Choroid plexus epithelial cell (primary cell): ENCODE measurements at regions not wholly inside any gene's neighbourhood (a gene's known extent, or its start where the extent isn't known, plus 50 kb on each side); places are given as distances from the start of the nearest gene placed in this dataset.

Experiments used
- DNase-seq: peaks from one replicate; pipeline ENCODE4 v3.0.0-alpha.2; 2010; ENCODE audit warnings: low read depth
- H3K4me3 ChIP-seq: 2 replicates; pipeline ENCODE4 v1.5.1; 2011; ENCODE audit warnings: low read depth, mild to moderate bottlenecking, control low read depth, low read length, moderate library complexity
- CTCF ChIP-seq: conservative IDR thresholded peaks from 2 replicates; pipeline ENCODE4 v1.5.1; 2011; ENCODE audit warnings: low read depth, mild to moderate bottlenecking, control low read depth, inconsistent platforms, low read length, moderate library complexity

DNA sequence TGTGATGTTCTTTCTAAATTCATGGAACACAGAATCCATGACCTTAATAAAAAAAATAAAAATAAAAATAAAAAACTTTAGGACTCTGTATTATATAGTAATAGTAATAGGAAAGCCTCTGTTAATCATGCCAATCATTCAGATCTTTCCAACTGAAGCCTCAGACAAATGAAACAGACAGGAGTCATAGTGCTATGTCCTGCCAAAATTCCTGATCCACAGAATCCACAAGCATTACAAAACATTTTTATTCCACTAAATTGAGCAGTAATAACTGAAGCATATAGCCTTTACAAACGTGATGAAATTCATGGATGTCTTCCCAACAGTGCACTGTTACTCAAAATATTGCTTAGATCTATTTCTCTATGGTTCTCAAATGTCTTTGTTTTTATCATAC, 820.6 kb upstream of the PCDH9 start:
- DNase-seq, result no peak
- no peak overlapping the region for H3K4me3 ChIP-seq
- no peak for TF ChIP-seq CTCF

DNA sequence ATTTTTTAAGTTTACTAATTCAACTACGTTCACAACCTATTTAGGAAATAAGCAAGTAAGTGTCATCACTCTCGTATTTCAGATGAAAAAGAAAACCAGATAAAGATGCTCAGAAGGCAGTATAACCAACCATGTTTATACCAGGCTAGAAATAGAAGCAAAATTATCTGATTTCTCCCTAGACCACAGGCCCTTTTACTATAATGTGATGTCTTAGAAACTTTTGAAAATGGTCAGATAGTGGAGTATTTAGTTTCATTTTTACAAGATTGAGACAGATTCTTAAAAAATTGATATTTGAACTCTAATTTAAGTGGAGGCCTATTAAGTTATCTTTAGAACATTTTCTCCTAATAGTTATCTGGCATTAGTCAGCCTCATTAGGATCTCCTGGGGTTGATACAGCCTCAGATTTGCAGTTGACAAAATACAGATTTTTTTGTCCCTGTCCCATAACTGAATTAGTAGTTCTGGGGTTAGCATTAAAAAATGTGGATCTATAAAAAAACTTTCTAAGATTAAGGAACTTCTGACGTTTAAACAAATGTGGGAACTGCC, 818.7 kb upstream of the PCDH9 start:
- TF ChIP-seq CTCF, result no peak
- DNase-seq, result no peak
- H3K4me3 ChIP-seq, result no peak overlapping the region

DNA sequence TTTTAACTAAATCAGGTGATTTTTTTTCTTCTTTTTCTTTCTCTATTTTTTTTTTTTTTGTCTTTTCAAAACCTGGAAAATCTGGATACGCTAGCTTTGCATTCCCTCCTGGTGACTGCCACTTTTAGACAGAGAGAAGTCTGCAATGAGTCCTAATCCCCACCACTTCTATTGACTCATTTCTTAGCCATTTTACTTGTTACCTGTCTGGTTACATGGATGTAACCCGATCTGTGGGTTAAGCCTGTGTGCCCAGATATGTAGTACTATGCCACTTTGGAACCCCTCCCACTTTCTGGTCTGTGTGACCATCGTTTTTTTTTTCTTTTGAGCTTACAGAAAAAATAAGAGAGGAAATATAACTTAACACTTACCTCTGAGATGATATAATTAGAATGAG, 817.8 kb upstream of the PCDH9 start:
- no peak overlapping the region for H3K4me3 ChIP-seq
- no peak for TF ChIP-seq CTCF
- DNase-seq, result no peak

GRCh38 chr13:68046903-68047302, 816.8 kb upstream of the PCDH9 start:
- no peak for TF ChIP-seq CTCF
- DNase-seq, result peak; percentile 35

DNA sequence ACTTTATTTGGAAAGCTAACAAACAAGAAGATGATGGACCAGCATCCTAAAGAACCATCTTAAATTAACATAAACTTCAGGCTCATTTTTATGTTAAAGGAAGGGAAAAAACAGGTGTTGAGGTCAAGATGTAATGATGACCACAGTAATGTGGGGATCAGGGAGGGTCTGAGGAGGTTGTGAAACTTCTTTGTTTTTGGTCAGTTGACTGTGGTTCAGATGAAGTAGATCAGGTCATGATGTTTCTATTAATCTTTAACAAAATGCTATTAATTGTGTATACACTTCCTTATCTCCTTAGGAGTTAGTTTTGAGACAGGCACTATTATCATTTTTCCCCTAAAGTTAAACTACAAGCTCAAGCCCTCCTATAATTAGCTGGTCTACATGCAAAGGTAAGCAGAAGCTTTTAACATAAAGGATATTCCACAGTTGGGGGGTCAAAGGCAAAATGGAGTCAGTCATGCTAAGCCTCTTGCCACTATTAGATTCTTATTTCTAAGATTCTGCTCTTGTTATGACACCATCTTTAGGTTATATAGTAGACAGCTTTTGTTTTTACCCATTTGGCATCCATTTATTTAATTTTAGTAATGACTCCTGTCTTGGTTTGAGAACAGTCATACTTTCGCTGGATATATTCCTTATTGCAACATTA, 800.1 kb upstream of the PCDH9 start:
- no peak for TF ChIP-seq CTCF
- H3K4me3 ChIP-seq, result no peak overlapping the region
- DNase-seq, result no peak

More at GRCh38 chr13:68046903-68047302, 816.8 kb upstream of the PCDH9 start:
- H3K4me3 ChIP-seq, result no peak overlapping the region

- no peak overlapping the region for H3K4me3 ChIP-seq
- DNase-seq, result no peak
- TF ChIP-seq CTCF, result no peak
Measured at GRCh38 chr13:68028701-68029100, 798.6 kb upstream of the PCDH9 start.

GRCh38 chr13:68027306-68027705, 797.2 kb upstream of the PCDH9 start:
- DNase-seq, result no peak
- no peak for TF ChIP-seq CTCF

More at GRCh38 chr13:68027306-68027705, 797.2 kb upstream of the PCDH9 start:
- no peak overlapping the region for H3K4me3 ChIP-seq
